NCI-H1105 treated with DMSO at 0.1 percent for 48 hours (cell line): ENCODE measurements at regions not wholly inside any gene's neighbourhood (a gene's known extent, or its start where the extent isn't known, plus 50 kb on each side); places are given as distances from the start of the nearest gene placed in this dataset.

Source experiments
- DNase-seq: peaks from one replicate; lab custom pipeline; 2025; lab: John Stamatoyannopoulos, UW

GRCh38 chr5:52674815-52675545, 112.7 kb upstream of the ITGA1 start:
- DNase-seq: no peak

- no peak for DNase-seq
These were observed 105.2 kb upstream of the ITGA1 start for GRCh38 chr5:52682492-52682891.

- no peak for DNase-seq
These were observed 103.7 kb upstream of the ITGA1 start for GRCh38 chr5:52684051-52684450.

DNA sequence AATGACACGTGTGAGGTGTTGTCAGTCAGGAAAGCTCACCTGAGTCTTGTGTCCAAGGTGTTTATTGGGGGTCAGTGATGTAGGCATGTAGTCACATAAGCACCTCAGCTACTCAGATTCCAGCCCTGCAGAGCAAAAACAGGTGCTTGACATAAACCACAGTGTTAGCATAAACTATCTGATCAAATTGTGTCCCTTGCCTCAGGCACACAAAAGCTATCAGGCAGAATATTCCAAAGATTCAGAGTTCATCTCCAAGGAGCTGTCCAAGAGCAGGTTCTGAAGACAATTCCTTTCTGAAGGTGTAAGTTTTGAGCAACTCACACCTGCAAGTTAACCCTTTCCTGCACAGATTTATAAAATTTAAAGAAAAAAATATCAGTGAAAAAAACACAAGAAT, 102.2 kb upstream of the ITGA1 start:
- no peak for DNase-seq

DNA sequence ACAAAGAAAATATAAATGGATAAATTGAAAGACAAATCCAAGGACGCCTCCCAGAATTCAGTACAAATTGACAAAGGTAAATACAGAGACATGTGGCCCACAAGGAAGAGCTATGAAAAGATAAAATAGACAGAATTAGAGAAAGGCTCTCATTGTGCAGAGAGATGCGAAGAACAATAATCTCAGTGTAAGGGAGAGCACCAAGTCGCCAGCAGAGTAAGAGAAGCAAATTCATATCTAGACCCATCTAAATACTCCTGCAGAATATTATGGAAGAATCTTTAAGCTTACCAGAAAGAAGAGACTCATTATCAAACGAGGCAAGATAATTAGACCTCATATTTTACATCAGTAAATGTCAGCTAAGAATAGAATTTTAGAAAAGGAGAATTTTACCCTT, 101.7 kb upstream of the ITGA1 start:
- DNase-seq: no peak

DNA sequence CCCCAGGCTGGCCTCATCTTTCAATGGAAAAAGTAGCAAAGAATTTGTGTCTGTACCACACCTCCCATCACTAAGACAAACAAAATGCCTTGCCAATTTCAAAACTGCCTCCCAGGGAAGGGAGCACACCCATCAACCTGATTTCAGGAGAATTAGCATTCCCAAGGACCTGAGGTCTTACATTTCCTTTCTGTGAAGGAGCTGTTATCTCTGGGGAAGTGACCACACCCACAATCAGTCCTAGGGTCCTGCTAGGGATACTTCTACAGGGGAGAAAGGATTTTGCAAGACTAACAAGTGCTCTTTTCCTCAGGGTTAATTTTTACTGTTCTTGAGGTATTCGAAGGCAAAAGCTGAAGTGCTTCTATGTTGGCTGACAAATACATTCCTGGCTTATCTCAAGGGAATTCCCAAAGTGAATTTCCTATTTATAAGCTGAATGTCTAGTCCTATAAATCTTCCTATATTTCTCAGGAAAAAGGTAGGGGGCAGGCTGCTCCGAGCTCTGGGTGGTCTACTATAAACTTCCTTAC, 97.4 kb upstream of the ITGA1 start:
- no peak for DNase-seq

DNA sequence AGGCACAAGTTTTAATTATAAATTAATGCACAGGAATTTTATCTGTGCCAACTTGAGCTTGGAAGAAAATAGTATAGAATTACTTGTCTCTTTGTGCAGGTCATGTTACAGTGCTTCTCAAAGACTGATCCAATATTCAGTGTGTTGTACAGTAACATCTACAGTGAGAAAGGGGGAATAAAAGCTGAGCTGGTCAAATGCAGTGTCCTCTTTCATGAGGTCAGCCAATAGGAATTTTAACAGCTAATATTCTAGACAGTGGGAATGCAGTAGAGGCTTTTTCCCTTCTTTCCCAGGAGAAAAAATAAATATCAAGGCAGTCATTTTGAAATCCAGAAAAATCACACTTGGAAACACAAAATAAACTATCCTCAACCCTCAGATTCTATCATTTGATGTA, 95.7 kb upstream of the ITGA1 start:
- DNase-seq: no peak

DNA sequence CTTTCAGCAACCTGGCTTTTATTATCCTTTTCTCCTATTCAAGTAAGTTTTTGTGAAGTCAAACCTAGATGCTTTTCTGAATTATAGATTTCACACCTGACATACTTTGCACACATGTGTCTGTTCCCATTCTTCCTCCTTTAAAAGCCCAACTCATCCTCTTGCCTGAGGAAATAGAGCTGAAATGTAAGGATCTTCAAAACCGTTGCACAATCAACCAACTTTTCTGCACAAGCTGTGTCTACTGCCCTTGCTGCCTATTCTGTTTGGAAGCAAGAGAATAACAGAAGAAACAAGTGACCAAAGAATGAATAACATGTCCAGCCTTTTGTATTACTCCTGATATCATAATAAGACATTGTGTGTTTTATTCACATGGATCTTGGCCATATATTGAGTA, 95.1 kb upstream of the ITGA1 start:
- DNase-seq: no peak

DNA sequence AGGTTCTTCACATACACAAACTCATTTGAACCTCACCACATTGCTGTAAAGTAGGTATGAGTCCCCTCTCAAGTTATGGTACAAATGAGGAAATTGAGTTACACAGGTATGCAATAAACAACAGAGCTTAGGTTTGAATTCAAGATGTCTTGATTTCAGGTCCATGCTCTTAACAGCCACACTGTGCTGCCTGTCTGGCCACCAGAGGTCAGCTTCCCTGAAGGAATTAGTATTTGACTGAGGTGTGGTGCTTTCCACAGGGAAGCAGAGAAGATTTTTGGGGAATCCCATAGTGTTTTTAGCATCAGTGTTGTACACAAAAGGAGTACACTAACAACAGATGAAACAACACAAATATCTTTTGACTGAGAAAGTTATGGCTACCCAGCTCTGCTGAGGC, 94.4 kb upstream of the ITGA1 start:
- no peak for DNase-seq

DNA sequence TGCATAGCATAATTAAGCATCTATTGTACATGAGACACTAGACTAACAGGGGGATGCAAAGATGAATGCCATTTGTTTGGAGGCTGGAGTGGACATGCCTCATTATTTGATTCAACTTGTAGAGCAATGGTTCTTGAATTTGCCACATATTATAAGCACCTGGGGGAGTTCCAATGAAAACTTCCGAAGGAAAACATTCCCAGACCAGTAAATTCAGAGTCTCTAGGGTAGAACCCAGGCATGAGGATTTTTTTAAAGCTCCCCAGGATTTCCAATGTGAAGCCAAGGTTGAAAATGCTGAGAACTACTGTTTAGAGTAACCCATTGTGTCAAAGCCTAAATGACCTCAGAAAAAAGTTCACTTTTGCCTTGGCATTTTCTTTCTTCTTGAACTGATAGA, 93.9 kb upstream of the ITGA1 start:
- no peak for DNase-seq

GRCh38 chr5:52694648-52695047, 93.1 kb upstream of the ITGA1 start:
- DNase-seq: no peak

GRCh38 chr5:52702877-52703276, 84.8 kb upstream of the ITGA1 start:
- DNase-seq: no peak

GRCh38 chr5:52703321-52703720, 84.4 kb upstream of the ITGA1 start:
- no peak for DNase-seq

DNA sequence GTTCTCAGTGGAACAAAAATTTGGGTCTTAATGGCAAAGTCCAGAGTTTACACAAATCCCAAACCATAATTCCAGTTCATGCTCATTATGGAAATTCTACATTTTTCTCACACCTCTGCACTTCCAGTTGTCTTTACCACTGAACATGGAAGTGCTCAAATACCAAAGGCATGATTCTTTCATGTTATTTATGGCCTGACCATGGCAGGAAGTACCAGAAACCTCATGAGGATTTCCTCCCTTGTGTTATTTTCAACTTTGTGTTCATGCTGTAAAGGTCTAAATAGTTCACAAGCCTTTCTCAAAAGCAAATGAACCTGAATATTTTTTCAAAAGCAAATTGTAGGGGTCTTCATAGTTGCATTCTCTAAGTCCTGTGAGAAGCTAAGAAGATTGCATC, 82.0 kb upstream of the ITGA1 start:
- no peak for DNase-seq

- no peak for DNase-seq
These were observed 80.9 kb upstream of the ITGA1 start for GRCh38 chr5:52706775-52707174.

- no peak for DNase-seq
These were observed 80.1 kb upstream of the ITGA1 start for GRCh38 chr5:52707616-52708015.

- DNase-seq: no peak
These were observed 79.3 kb upstream of the ITGA1 start for GRCh38 chr5:52708463-52708862.

- DNase-seq: no peak
These were observed 78.4 kb upstream of the ITGA1 start for GRCh38 chr5:52709167-52709925.

GRCh38 chr5:52710310-52710971, 77.3 kb upstream of the ITGA1 start:
- no peak for DNase-seq

DNA sequence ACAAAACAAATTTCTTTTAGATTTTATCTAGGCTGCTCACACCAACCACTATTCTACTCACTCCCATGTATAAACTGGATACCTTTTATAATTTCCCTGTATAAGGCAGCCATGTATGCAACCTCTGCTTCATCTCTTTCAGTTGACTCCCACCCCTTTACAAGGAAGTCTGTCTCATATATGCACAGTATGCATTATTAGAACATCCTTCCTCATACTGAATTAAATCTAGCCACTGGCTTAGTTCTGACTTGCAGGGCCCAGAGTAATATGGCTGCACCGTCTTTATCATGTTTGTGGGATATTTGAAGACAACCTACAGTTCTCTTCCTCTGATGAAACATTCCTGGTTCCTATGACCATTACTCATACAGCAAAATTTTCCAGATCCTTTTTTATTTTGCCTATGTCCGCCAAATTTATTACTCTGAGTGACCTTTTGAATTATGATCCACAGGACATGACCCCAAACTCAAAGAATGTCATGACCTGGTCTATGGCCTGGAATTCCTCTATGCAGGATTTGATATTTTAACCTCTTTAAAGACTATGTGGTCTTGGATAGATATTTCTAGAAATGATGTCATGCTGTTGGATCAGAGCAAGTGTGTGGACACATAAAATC, 76.6 kb upstream of the ITGA1 start:
- DNase-seq: no peak

GRCh38 chr5:52712354-52712753, 75.4 kb upstream of the ITGA1 start:
- DNase-seq: no peak

DNA sequence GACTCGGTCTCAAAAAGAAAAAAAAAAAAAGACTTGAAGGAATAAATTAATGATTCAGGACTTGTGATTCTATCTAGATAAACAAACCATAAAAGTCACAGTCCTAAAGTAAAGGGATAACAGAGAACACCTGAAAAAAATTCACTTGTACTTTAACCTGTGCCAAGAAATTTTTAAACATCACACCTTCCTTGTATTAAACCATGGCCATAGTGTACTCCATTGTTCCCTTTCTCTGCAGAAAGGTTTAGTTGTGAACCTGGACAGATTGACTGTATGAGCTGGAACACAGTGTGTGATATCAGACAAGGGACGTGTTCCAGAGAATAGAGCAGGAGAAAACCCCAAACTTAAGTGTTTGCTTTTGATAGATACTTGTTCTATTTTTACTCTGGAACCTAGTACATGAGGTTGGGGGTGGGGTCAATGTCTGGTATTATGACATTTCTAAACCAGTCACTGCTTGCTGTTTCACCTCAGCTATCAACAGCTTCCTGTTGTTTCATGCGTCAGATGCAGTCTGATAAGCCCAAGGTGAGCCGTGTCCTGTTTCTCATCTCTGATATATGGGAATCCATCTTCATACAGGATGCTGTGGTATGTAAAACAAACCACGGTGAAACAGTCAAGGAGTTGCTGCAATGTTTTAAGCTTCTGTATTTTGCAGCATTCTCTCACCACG, 62.5 kb upstream of the ITGA1 start:
- peak; percentile 29 for DNase-seq
